Ectodermal cell (in vitro differentiated cells): ENCODE measurements at regions not wholly inside any gene's neighbourhood (a gene's known extent, or its start where the extent isn't known, plus 50 kb on each side); places are given as distances from the start of the nearest gene placed in this dataset.

Source experiments
- H3K27ac ChIP-seq: 2 replicates; pipeline ENCODE4 v1.7.0; 2013; ENCODE audit warnings: mild to moderate bottlenecking, low read depth, low read length; ENCODE audit not compliant: insufficient read depth, poor library complexity, severe bottlenecking
- H3K27me3 ChIP-seq: 2 replicates; pipeline ENCODE4 v1.7.0; 2013; ENCODE audit warnings: mild to moderate bottlenecking, low read length; ENCODE audit not compliant: insufficient read depth, control insufficient read depth, poor library complexity, severe bottlenecking
- H3K36me3 ChIP-seq: one replicate; pipeline ENCODE4 v1.7.0; 2013; ENCODE audit warnings: low read length; ENCODE audit not compliant: control insufficient read depth, insufficient read depth
- H3K4me1 ChIP-seq: one replicate; pipeline ENCODE4 v1.7.0; 2013; ENCODE audit warnings: low read length; ENCODE audit not compliant: control insufficient read depth, insufficient read depth
- H3K4me3 ChIP-seq: 2 replicates; pipeline ENCODE4 v1.7.0; 2013; ENCODE audit warnings: low read depth, low read length, control low read depth; ENCODE audit not compliant: insufficient read depth
- H3K9me3 ChIP-seq: 2 replicates; pipeline ENCODE4 v1.7.0; 2013; ENCODE audit warnings: mild to moderate bottlenecking, low read length, moderate library complexity; ENCODE audit not compliant: control insufficient read depth
- WGBS, 2 experiments: methylation state at CpG; one replicate each; pipeline ENCODE4 v1.1.7; 2013; ENCODE audit warnings: missing lambda C conversion rate in 2 of 2; 5-methylcytosine and 5-hydroxymethylcytosine counted together

DNA sequence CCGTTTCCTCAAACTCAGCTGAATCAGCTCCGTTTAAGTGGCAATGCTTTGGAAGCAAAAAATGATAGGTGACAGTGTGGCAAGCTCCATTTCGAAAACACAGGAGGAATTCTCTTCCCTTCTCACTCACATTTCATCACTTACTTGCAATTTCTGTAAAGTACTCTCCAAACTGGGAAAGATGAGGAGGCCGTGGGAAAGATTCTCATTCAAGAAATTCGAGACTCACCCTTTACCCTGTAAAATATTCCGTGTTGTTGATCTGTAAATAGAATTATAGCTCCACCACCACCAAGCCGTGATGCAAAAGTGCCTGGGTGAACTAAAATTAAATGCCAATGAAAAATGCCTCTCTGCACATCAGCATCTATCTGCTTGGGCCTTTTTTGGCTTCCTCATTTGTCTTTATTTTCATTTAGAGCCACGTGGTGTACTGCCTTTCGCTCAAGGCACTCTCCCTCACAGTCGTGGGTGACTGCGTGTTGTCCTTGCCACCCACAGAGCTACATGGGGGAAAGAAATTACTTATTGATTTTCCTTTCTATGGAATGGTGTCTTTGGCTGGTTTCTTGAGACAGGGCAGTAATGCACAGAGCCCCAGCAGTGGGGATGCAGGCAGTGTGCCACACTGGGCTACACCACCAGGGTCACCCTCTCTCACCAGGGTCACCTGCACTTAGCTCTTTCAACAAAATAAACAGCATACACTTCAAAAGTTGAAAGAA lies 289.3 kb upstream of the TAS2R1 start:
- no peak overlapping the region for H3K27ac ChIP-seq
- 87 to 88% methylated on average over 11 of the region's 11 CpGs for WGBS, 2 experiments
- no peaks in the 10 kb centered on the region for H3K36me3 ChIP-seq
- no peak overlapping the region for H3K4me3 ChIP-seq
- peaks cover 2% of the 10 kb centered on the region for H3K9me3 ChIP-seq
- H3K27me3 ChIP-seq, result no peaks in the 10 kb centered on the region
- no peaks in the 10 kb centered on the region for H3K4me1 ChIP-seq

DNA sequence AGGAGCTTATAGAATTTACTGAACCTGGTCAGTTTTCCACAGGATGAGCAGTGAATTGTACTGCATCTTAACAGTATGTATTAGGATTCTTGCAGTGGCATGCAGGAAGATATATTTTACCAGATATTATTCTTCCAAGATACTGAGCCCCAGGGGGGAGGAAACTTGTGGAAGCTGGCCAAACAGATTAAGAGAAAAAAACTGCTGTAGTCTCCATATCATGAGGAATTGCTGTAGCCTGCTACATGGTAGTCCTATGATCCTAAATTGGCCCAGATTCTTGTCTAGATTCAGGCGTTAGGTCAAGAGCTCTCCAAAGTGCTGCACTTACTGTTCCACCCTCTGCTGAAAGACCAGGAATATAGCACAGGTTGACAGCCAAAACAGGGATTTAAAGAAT lies 275.5 kb upstream of the TAS2R1 start:
- 90 to 95% methylated on average over 1 of the region's 1 CpG for WGBS, 2 experiments
- Histone ChIP-seq H3K27ac (no peak overlapping the region), H3K9me3 (no peaks in the 10 kb centered on the region), H3K36me3 (no peaks in the 10 kb centered on the region), H3K4me1 (no peaks in the 10 kb centered on the region), H3K27me3 (no peaks in the 10 kb centered on the region), H3K4me3 (no peak overlapping the region)

- Histone ChIP-seq H3K36me3 (no peaks in the 10 kb centered on the region), H3K4me3 (no peak overlapping the region)
Observed at GRCh38 chr5:9903801-9904200, 273.6 kb upstream of the TAS2R1 start.

GRCh38 chr5:9898319-9898718 lies 268.2 kb upstream of the TAS2R1 start:
- Histone ChIP-seq H3K36me3 (no peaks in the 10 kb centered on the region), H3K4me3 (no peak overlapping the region), H3K4me1 (no peaks in the 10 kb centered on the region), H3K27me3 (no peaks in the 10 kb centered on the region), H3K9me3 (no peaks in the 10 kb centered on the region), H3K27ac (no peak overlapping the region)
- 76 to 83% methylated on average over 4 of the region's 4 CpGs for whole genome bisulfite sequencing, 2 experiments

More at GRCh38 chr5:9903801-9904200, 273.6 kb upstream of the TAS2R1 start:
- H3K4me1 ChIP-seq, result no peaks in the 10 kb centered on the region
- H3K9me3 ChIP-seq, result no peaks in the 10 kb centered on the region
- H3K27me3 ChIP-seq, result no peaks in the 10 kb centered on the region
- H3K27ac ChIP-seq, result no peak overlapping the region

DNA sequence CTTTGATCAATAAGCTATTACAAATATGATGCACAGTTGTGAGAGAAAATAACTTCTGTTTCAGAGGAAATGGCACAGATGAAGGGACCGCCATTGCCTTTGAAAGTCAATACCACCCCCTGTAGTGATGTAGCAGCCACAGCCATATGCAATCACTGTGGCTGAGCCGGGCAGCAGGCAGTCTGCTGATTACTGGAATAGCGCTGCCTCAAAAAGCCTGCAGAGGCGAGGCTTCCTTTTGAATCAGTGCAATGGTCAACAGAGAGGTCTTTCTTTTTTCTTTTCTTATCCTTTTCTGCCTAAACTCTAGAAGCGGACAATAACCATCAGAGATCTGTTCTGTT lies 265.1 kb upstream of the TAS2R1 start:
- H3K4me1 ChIP-seq, result no peaks in the 10 kb centered on the region
- WGBS, 2 experiments, result 53 to 54% methylated on average over 5 of the region's 5 CpGs
- no peaks in the 10 kb centered on the region for H3K9me3 ChIP-seq
- H3K36me3 ChIP-seq, result no peaks in the 10 kb centered on the region
- no peaks in the 10 kb centered on the region for H3K27me3 ChIP-seq
- no peak overlapping the region for H3K27ac ChIP-seq
- no peak overlapping the region for H3K4me3 ChIP-seq

GRCh38 chr5:9894571-9895301 lies 264.6 kb upstream of the TAS2R1 start:
- Histone ChIP-seq H3K4me3 (no peak overlapping the region), H3K27me3 (no peaks in the 10 kb centered on the region), H3K9me3 (no peaks in the 10 kb centered on the region), H3K36me3 (no peaks in the 10 kb centered on the region), H3K4me1 (no peaks in the 10 kb centered on the region), H3K27ac (no peak overlapping the region)
- WGBS, 2 experiments, result 56 to 60% methylated on average over 2 to 3 of the region's 3 CpGs

- Histone ChIP-seq H3K9me3 (no peaks in the 10 kb centered on the region), H3K4me3 (no peak overlapping the region), H3K27ac (no peak overlapping the region), H3K36me3 (no peaks in the 10 kb centered on the region), H3K4me1 (no peaks in the 10 kb centered on the region), H3K27me3 (no peaks in the 10 kb centered on the region)
- 96 to 100% methylated on average over 3 of the region's 3 CpGs for WGBS, 2 experiments
Observed at GRCh38 chr5:9892696-9893095, 262.5 kb upstream of the TAS2R1 start.

DNA sequence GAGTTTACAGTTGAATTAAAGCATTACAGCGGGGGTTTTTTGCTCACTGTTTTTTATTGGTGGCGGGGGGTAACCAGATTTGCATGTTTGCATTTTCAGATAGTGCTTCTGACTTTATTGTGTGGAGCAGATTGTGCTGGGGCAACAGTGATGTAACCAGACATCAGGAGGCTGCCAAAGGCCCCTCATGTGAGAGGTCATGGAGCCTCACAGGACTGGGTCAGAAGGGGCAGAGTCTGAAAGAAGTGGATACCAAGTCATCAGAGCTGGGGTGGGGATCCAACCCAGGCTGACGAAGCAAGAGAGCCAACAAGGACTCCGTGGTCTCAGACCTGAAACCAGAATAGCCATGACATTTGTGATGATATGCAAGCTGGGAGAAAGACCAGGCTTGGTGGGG lies 259.4 kb upstream of the TAS2R1 start:
- WGBS, 2 experiments, result 95% methylated on average over 4 of the region's 4 CpGs

GRCh38 chr5:9888501-9888901 lies 258.4 kb upstream of the TAS2R1 start:
- Histone ChIP-seq H3K27ac (no peak overlapping the region), H3K4me1 (no peaks in the 10 kb centered on the region), H3K36me3 (no peaks in the 10 kb centered on the region), H3K27me3 (no peaks in the 10 kb centered on the region), H3K9me3 (no peaks in the 10 kb centered on the region), H3K4me3 (no peak overlapping the region)
- 95 to 96% methylated on average over 3 of the region's 3 CpGs for WGBS, 2 experiments

More for the DNA sequence above, 259.4 kb upstream of the TAS2R1 start:
- Histone ChIP-seq H3K9me3 (no peaks in the 10 kb centered on the region), H3K36me3 (no peaks in the 10 kb centered on the region), H3K4me1 (no peaks in the 10 kb centered on the region), H3K27ac (no peak overlapping the region), H3K27me3 (no peaks in the 10 kb centered on the region), H3K4me3 (no peak overlapping the region)

GRCh38 chr5:9885164-9885563 lies 255.0 kb upstream of the TAS2R1 start:
- no peaks in the 10 kb centered on the region for H3K36me3 ChIP-seq
- H3K27me3 ChIP-seq, result no peaks in the 10 kb centered on the region
- no peaks in the 10 kb centered on the region for H3K9me3 ChIP-seq
- H3K4me3 ChIP-seq, result no peak overlapping the region
- no peaks in the 10 kb centered on the region for H3K4me1 ChIP-seq
- no peak overlapping the region for H3K27ac ChIP-seq
